HG03342 (cell line): ENCODE measurements at regions not wholly inside any gene's neighbourhood (a gene's known extent, or its start where the extent isn't known, plus 50 kb on each side); places are given as distances from the start of the nearest gene placed in this dataset.

Experiments
- ATAC-seq: cut with Tn5 transposase; IDR thresholded peaks from one replicate; pipeline ENCODE4 v1.9.1; 2021; ENCODE audit warnings: mild to moderate bottlenecking, moderate library complexity; ENCODE audit not compliant: unreplicated experiment

- ATAC-seq: no peak
Measured at GRCh38 chr2:81583311-81584108, 1279.0 kb upstream of the LRRTM1 start.

- no peak for ATAC-seq
Measured at GRCh38 chr2:81576713-81577112, 1272.2 kb upstream of the LRRTM1 start.

DNA sequence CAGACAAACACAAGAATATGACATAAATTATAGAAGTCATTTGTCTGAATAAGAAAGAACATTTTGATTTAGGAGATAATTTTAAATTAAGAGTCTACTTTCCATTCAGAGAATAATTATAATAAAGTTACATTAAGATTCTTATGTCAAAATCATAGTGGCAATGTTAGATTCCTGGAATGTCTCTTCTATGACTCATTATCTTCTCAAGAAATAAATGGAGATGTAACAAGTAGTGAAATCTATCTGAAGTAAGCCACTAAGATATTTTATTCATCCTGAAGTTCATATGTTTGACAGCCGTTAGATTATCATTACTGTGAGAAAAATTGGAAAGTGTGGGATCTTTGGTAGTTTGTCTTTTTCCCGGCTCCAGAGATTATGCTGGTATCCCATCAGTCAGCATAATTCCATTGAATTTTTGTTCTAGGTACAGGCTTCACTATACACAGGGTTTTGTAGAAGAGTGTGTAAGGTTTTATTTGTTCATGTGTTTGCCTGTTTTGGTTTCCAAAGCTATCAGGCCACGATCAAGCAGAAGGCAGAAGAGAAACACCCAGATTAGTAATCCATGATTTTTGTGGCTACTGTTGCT is 1246.6 kb upstream of the LRRTM1 start:
- no peak for ATAC-seq

DNA sequence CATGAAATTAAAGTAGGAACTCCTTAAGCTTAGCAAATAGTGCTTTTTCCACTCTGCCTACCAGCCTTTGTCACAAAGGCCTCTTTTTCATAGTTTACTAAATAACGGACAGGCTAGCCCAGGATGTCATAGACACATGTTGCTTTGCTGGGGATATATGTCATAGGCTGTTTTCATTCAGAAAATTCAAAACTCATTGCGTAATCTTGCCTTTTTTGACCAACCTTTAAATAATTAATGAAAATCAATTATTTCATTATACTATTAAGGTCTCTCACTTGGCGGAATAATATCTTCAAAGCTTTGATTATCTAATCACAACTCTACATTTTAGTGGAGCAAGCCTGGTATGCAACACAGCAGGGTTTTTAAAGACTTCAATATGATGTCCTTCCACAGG is 1245.7 kb upstream of the LRRTM1 start:
- no peak for ATAC-seq

- ATAC-seq: no peak
Measured at GRCh38 chr2:81549646-81550045, 1245.1 kb upstream of the LRRTM1 start.

DNA sequence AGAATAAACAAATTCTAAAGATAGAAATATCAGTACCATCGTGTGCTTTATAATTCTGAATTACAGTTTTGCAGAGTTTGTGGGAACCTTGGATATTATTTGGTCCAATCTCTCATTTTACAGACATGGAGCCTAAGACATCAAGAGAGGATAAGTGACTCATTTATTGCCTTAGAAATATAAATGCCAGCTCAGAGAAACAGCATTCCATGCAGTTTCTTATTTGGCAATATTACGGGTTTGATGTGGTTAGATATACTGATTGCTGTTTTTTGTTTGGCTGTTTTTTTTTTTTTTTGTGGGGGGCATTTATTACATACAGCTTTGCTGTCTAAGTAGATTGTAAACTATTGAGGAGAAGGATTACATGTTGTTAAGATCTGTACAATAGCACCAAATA is 1241.1 kb upstream of the LRRTM1 start:
- ATAC-seq: no peak

DNA sequence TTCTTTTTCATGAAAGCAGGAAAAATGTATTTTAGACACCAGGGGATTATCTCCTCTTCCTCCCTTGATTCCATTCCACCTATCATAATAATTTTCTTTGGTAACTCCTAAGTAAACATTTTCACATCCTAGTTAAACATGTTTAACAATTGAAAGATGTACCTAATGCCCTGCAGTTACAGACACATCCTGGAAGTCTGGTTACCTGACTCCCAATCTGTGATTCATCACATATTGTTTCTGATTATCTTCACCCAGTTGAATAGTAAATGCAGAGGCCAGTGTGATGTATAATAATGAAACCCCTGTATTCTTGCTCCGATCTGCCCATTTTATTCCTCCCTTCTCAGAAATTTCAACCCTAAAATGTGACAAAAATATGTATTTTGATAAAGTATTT is 1237.6 kb upstream of the LRRTM1 start:
- ATAC-seq: no peak

DNA sequence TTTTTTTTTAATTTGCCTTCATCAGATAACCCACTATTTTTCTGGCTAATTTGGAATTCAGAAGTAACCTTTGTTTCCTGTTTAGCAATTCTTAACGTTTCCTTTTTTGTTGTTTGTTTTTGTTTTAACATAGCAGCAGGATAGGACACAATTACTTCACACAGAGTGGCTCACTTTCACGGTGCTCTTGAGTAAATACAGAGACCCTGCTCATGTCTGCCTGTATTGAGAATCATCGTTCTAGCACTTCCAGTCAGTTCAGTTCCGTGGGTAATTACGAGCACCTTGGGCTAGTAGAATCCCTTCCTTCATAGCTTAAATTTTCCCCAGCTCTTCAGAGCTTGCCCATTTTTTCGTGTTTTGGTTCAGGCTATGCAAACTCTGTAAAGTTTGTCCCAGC is 1225.4 kb upstream of the LRRTM1 start:
- ATAC-seq: no peak

- peak; percentile 87 for ATAC-seq
Measured at GRCh38 chr2:81528852-81529480, 1224.4 kb upstream of the LRRTM1 start.

DNA sequence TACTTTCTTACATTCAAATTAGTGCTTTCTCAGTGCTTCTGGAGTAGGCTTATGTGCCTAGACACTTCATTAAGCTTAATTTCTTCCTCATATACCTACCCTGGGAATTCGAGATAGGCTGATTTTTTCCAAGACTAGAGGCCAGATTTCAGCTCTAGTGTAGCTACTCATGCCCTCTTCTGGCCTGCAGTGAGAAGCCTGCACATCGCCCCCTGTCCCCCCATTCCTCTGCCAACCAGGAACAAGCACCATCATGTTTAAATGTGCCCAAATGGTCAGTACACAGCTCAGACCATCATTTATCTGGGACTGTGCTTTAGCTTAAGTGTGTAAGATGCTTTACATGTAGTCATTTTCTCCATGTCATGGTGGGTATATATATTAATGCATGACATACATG is 1218.8 kb upstream of the LRRTM1 start:
- ATAC-seq: no peak

- no peak for ATAC-seq
Measured at GRCh38 chr2:81513328-81513727, 1208.8 kb upstream of the LRRTM1 start.

GRCh38 chr2:81505586-81505985 is 1201.0 kb upstream of the LRRTM1 start:
- no peak for ATAC-seq

DNA sequence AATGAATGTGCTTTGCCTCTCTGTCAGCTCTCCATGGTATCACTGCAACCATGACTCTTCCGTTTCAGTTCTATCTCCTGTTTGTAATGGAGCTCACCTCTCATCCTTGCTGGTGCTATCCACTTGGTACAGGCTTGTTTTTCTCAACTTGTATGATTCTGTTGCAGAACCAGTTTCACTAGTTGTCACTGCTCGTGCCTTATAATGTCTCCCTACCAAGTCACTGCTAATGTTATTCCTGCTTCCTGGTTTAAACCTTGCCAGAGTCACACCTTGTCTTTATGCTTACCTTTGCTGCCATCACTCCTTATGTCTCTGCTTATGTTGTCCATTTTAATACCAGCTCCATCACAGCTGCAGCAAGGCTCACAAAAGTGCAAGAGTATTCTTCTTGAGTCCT is 1191.0 kb upstream of the LRRTM1 start:
- no peak for ATAC-seq

DNA sequence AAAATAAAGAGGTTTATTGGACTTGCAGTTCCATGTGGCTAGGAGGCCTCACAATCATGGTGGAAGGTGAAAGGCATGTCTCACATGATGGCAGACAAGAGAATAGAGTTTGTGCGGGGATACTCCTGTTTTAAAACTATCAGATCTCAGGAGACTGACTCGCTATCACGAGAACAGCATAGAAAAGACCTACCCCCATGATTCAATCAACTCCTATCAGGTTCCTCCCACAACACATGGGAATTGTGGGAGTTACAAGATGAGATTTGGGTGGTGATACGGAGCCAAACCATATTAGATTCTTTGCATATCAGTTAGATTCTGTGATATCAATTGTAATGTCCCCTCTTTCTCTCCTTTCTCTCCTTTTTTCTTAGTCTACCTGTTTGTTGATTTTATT is 1178.7 kb upstream of the LRRTM1 start:
- no peak for ATAC-seq

- ATAC-seq: no peak
Measured at GRCh38 chr2:81481994-81482368, 1177.4 kb upstream of the LRRTM1 start.

DNA sequence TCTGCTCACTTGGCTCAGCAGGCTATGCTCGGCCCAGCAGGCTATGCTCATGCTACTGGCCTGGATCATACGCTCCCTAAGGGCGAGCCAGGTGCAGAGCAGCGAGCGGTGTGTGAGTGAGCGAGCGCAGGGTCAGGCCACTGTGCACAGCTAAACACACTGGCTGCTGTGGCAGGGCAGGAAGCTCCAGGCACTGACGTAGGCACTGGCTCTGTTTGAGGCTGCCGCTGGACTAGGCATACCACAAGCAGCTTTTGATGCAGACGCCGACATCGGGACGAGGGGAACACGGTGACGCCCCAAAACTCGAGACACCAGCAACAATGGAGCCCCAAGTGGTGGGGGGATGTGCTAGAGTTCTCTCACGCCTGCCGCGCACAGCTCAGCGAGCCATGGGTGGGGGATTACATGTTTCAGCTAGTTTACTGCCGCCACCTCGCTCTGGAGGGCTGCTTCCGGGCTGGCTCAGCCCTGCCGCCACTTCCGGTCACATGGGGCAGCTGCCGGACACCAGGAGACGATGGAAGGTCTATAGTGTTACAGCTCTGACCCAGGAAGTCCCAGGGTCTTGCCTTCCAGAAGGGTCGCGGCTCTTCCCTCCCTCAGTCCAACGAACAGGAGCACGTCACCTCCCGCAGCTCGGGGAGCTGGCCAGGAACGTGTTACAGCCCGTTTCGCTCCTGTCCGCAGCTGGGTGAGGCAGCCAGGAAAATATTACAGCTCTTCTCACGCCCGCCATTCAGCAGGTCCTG is 1176.9 kb upstream of the LRRTM1 start:
- no peak for ATAC-seq

GRCh38 chr2:81467096-81467495 is 1162.5 kb upstream of the LRRTM1 start:
- no peak for ATAC-seq

DNA sequence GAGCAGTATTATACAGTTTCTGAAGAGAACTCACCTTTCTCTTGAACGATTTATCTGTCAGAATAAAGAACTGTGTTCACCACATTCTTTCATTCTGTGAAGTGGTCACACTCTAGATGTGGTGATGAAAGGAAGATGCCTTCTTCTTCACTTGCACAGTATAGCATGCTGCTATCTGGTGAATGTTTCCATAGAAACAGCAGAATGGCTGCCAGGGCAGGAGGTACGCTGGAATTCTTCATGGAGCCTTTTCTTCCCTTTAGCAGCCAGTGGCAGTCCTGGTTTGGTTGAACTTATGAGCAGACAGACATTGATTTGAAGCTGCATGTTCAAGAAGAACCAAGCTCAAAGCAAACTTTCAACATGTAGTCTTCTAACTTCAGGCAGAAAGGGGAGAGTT is 1157.9 kb upstream of the LRRTM1 start:
- no peak for ATAC-seq

DNA sequence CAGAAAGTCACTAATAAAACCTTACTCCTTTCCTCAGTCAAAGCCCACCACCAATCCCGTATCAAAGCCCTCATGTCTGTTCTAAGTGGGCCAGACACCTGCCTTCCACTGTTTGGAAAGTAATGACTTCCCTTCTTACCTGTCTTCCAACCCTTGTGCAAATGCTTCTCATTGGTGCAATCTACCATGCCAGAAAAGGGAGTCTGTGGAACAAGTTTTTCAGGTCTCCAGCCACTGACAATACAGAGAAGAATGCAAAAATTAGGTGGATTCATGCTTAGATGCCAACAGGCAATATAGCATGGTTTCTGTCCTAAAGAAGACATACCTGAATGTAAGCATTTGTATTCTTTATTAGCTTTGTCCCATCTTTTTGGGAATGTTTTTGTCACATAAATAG is 1140.6 kb upstream of the LRRTM1 start:
- no peak for ATAC-seq

- ATAC-seq: no peak
Measured at GRCh38 chr2:81437456-81438000, 1133.0 kb upstream of the LRRTM1 start.

GRCh38 chr2:81436256-81436655 is 1131.7 kb upstream of the LRRTM1 start:
- ATAC-seq: no peak
